ENCODE measurements at regions not wholly inside any gene's neighbourhood (a gene's known extent, or its start where the extent isn't known, plus 50 kb on each side); places are given as distances from the start of the nearest gene placed in this dataset.

DNA sequence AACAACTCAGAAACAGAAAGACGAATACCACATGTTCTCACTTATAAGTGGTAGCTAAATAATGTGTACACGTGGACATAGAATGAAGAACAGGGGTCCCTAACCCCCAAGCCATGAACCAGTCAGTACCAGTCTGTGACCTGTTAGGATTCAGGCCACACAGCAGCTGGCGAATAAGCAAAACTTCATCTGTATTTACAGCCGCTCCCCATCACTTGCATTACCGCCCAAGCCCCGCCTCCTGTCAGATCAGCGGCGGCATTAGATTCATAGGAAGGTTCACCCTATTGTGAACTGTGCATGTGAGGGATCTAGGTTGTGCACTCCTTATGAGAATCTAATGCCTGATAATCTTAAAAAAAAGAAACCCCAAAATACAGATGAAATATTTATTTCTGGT lies 1128.7 kb downstream of the NLGN4X start:
- Histone ChIP-seq H3K4me1 (no peaks in the 10 kb centered on the region), H3K27me3 (no peaks in the 10 kb centered on the region), H3K9me3 (peaks cover 0 to 4% (median 0%) of the 10 kb centered on the region in 11 donors), H3K27ac (no peak overlapping the region), H3K36me3 (no peaks in the 10 kb centered on the region), H3K4me3 (no peak overlapping the region)
- no peak for DNase-seq
- intact Hi-C loops (cut with DNase I), result no loop called here
- TF ChIP-seq, protein P1, sequence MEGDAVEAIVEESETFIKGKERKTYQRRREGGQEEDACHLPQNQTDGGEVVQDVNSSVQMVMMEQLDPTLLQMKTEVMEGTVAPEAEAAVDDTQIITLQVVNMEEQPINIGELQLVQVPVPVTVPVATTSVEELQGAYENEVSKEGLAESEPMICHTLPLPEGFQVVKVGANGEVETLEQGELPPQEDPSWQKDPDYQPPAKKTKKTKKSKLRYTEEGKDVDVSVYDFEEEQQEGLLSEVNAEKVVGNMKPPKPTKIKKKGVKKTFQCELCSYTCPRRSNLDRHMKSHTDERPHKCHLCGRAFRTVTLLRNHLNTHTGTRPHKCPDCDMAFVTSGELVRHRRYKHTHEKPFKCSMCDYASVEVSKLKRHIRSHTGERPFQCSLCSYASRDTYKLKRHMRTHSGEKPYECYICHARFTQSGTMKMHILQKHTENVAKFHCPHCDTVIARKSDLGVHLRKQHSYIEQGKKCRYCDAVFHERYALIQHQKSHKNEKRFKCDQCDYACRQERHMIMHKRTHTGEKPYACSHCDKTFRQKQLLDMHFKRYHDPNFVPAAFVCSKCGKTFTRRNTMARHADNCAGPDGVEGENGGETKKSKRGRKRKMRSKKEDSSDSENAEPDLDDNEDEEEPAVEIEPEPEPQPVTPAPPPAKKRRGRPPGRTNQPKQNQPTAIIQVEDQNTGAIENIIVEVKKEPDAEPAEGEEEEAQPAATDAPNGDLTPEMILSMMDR (IDR thresholded peaks at IDR 0.05), result no peak
- no peak for ATAC-seq
- WGBS, 2 donors, result 86 to 88% methylated on average over 8 of the region's 8 CpGs

DNA sequence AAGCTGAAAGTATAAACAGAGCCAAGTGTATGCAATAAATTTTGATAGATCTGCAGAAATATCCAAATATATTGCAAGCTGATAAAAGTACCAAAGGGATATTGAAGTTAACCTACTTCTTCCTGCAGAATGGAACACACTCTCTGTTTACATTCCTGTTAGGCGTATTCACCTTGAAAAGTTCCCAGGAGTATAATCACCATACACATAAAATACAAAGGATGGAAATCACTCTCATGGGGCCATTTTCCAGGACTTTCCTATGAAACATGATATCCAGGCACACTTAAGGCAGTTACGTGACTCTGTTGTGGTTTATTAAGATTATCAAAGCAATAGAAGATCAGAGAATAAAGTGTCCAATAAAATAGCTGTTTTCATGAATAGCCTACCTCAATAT lies 1142.3 kb downstream of the NLGN4X start:
- intact Hi-C loops (cut with DNase I), result no loop called here
- ATAC-seq (no peak), DNase-seq (no peak)
- 82% methylated on average over 2 of the region's 2 CpGs for WGBS, 2 donors
- TF ChIP-seq, protein P1 (IDR thresholded peaks at IDR 0.05), result no peak
- H3K9me3 ChIP-seq, result peaks cover 0 to 4% (median 0%) of the 10 kb centered on the region in 11 donors
- H3K27ac ChIP-seq, result no peak overlapping the region
- no peaks in the 10 kb centered on the region for H3K27me3 ChIP-seq
- H3K4me3 ChIP-seq, result no peak overlapping the region
- H3K36me3 ChIP-seq, result no peaks in the 10 kb centered on the region
- no peaks in the 10 kb centered on the region for H3K4me1 ChIP-seq

DNA sequence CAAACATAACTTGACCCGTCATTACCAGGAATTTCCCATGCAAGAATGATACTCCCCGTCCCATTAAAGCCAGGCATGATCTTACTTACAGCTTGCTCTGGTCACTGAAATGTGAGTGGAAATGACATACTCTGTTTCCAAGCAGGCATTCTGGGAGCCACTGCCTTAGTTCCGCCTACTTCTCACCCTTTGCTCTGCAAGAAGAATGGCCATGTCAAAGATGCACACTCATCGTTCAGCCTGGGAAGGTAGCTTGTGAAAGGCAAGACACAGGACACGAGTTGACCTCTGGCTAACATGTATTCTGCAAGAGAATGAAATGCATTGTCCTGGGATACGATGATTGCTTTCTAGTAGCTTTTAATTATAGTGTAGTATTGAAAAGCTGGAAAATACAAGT lies 1144.4 kb downstream of the NLGN4X start:
- 68 to 79% methylated on average over 6 of the region's 6 CpGs for WGBS, 2 donors
- Histone ChIP-seq H3K36me3 (no peaks in the 10 kb centered on the region), H3K4me3 (no peak overlapping the region), H3K27ac (no peak overlapping the region), H3K27me3 (no peaks in the 10 kb centered on the region), H3K4me1 (no peaks in the 10 kb centered on the region), H3K9me3 (peaks cover 0 to 6% (median 0%) of the 10 kb centered on the region in 11 donors)
- intact Hi-C loops (cut with DNase I), result no loop called here
- DNase-seq (no peak), ATAC-seq (no peak)
- TF ChIP-seq, protein P1 (IDR thresholded peaks at IDR 0.05), result no peak

DNA sequence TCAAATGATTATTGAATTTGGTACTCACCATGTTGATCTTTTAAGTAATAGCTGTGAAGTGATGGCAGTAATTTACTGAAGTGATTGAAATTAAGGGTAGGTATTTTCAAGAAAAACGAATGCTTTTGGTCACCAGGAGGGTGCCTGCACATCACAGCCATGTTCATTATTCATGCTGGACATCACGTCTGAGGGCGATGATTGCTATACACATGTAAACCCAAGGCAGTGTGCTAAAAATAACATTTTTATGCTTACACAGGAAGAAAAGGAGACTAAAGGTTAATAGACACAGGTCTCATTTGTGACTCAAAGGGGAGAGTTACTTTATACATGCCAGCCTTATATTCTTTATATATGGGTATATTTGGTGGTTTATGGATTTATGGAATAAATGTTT lies 1146.0 kb downstream of the NLGN4X start:
- Histone ChIP-seq H3K36me3 (no peaks in the 10 kb centered on the region), H3K4me1 (no peaks in the 10 kb centered on the region), H3K9me3 (peaks cover 0 to 6% (median 0%) of the 10 kb centered on the region in 11 donors), H3K27ac (no peak overlapping the region), H3K27me3 (no peaks in the 10 kb centered on the region), H3K4me3 (no peak overlapping the region)
- intact Hi-C loops (cut with DNase I), result no loop called here
- TF ChIP-seq, protein P1 (IDR thresholded peaks at IDR 0.05), result no peak
- 42 to 46% methylated on average over 3 of the region's 3 CpGs for WGBS, 2 donors
- ATAC-seq, result no peak
- no peak for DNase-seq
